ENCODE measurements at regions not wholly inside any gene's neighbourhood (a gene's known extent, or its start where the extent isn't known, plus 50 kb on each side); places are given as distances from the start of the nearest gene placed in this dataset.
"Not testable (repeated sequence)": the region's sequence is repeated elsewhere in the genome, so short reads cannot be mapped to it uniquely, and the experiment has no call there.

- ATAC-seq (replicated peaks in 6 of 8) = no peak
- no peak overlapping the region for H3K27ac ChIP-seq
- H3K4me3 ChIP-seq = no peak overlapping the region
- 0 to 78% (median 36%) methylated on average over 1 of the region's 1 CpG; no CpG with 5 or more reads in 3 of the 10 experiments for WGBS, 10 experiments
- no peaks in the 10 kb centered on the region for H3K4me1 ChIP-seq (replicated peaks in 1 of 2)
- in situ Hi-C loops (cut with MboI; ENCODE audit: low pct_unique_long_range_greater_than_20kb in 2 of 9, low sequenced_read_pairs in 9 of 9, unreplicated experiment in 9 of 9) = no loop called here
Observed at GRCh38 chr5:92616085-92616484, 964.9 kb downstream of the NR2F1-AS1 start.

GRCh38 chr5:92613546-92613945 is 967.5 kb downstream of the NR2F1-AS1 start:
- H3K27ac ChIP-seq = no peak overlapping the region
- no peak overlapping the region for H3K4me3 ChIP-seq
- 57 to 100% (median 90%) methylated on average over 1 to 4 of the region's 4 CpGs for WGBS, 10 experiments
- no peak for ATAC-seq (replicated peaks in 6 of 8)
- in situ Hi-C loops (cut with MboI; ENCODE audit: low pct_unique_long_range_greater_than_20kb in 2 of 9, low sequenced_read_pairs in 9 of 9, unreplicated experiment in 9 of 9) = no loop called here
- H3K4me1 ChIP-seq (replicated peaks in 1 of 2) = no peaks in the 10 kb centered on the region

- H3K4me3 ChIP-seq; H3K27ac ChIP-seq; in situ Hi-C loops (cut with MboI; ENCODE audit: low pct_unique_long_range_greater_than_20kb in 2 of 9, low sequenced_read_pairs in 9 of 9, unreplicated experiment in 9 of 9); H3K4me1 ChIP-seq (replicated peaks in 1 of 2); ATAC-seq (replicated peaks in 6 of 8): not testable (repeated sequence)
Observed at GRCh38 chr5:92610435-92610834, 970.6 kb downstream of the NR2F1-AS1 start.

- Histone ChIP-seq H3K4me1 (replicated peaks in 1 of 2) (peaks cover 0 to 6% of the 10 kb centered on the region in 2 donors), H3K4me3 (no peak overlapping the region), H3K27ac (no peak overlapping the region)
- 0 to 100% (median 85%) methylated on average over 1 to 2 of the region's 2 CpGs; no CpG with 5 or more reads in 1 of the 10 experiments for WGBS, 10 experiments
- no peak for ATAC-seq (replicated peaks in 6 of 8)
- in situ Hi-C loops (cut with MboI; ENCODE audit: low pct_unique_long_range_greater_than_20kb in 2 of 9, low sequenced_read_pairs in 9 of 9, unreplicated experiment in 9 of 9) = no loop called here
Observed at GRCh38 chr5:92605591-92605990, 975.4 kb downstream of the NR2F1-AS1 start.

- H3K4me3 ChIP-seq = no peak overlapping the region
- ATAC-seq (replicated peaks in 6 of 8) = no peak
- no peak overlapping the region for H3K27ac ChIP-seq
- in situ Hi-C loops (cut with MboI; ENCODE audit: low pct_unique_long_range_greater_than_20kb in 2 of 9, low sequenced_read_pairs in 9 of 9, unreplicated experiment in 9 of 9) = no loop called here
- H3K4me1 ChIP-seq (replicated peaks in 1 of 2) = no peaks in the 10 kb centered on the region
- WGBS, 10 experiments = 43 to 100% (median 100%) methylated on average over 1 of the region's 1 CpG; no CpG with 5 or more reads in 4 of the 10 experiments
Observed at GRCh38 chr5:92599217-92599810, 981.7 kb downstream of the NR2F1-AS1 start.

GRCh38 chr5:92594031-92594430 is 987.0 kb downstream of the NR2F1-AS1 start:
- H3K4me1 ChIP-seq (replicated peaks in 1 of 2) = peaks cover under 1 to 2% of the 10 kb centered on the region in 2 donors
- no peak for ATAC-seq (replicated peaks in 6 of 8)
- H3K4me3 ChIP-seq = no peak overlapping the region
- in situ Hi-C loops (cut with MboI; ENCODE audit: low pct_unique_long_range_greater_than_20kb in 2 of 9, low sequenced_read_pairs in 9 of 9, unreplicated experiment in 9 of 9) = no loop called here
- no peak overlapping the region for H3K27ac ChIP-seq

GRCh38 chr5:92588876-92589275 is 992.1 kb downstream of the NR2F1-AS1 start:
- in situ Hi-C loops (cut with MboI; ENCODE audit: low pct_unique_long_range_greater_than_20kb in 2 of 9, low sequenced_read_pairs in 9 of 9, unreplicated experiment in 9 of 9) = no loop called here
- 0 to 83% (median 38%) methylated on average over 1 of the region's 1 CpG; no CpG with 5 or more reads in 4 of the 10 experiments for WGBS, 10 experiments
- Histone ChIP-seq H3K27ac (no peak overlapping the region), H3K4me1 (replicated peaks in 1 of 2) (peaks cover 3 to 5% of the 10 kb centered on the region in 2 donors), H3K4me3 (no peak overlapping the region)
- peak in 3 of 8 experiments; percentile 60 to 78 (median 64) for ATAC-seq (replicated peaks in 6 of 8)

- no peak overlapping the region for H3K4me3 ChIP-seq
- 33 to 100% (median 88%) methylated on average over 1 to 3 of the region's 3 CpGs; no CpG with 5 or more reads in 1 of the 10 experiments for WGBS, 10 experiments
- in situ Hi-C loops (cut with MboI; ENCODE audit: low pct_unique_long_range_greater_than_20kb in 2 of 9, low sequenced_read_pairs in 9 of 9, unreplicated experiment in 9 of 9) = no loop called here
- H3K4me1 ChIP-seq (replicated peaks in 1 of 2) = peaks cover 0 to 6% of the 10 kb centered on the region in 2 donors
- no peak overlapping the region for H3K27ac ChIP-seq
- ATAC-seq (replicated peaks in 6 of 8) = no peak
Observed at GRCh38 chr5:92581690-92582089, 999.3 kb downstream of the NR2F1-AS1 start.

- no peak overlapping the region for H3K4me3 ChIP-seq
- ATAC-seq (replicated peaks in 6 of 8) = no peak
- in situ Hi-C loops (cut with MboI; ENCODE audit: low pct_unique_long_range_greater_than_20kb in 2 of 9, low sequenced_read_pairs in 9 of 9, unreplicated experiment in 9 of 9) = no loop called here
Observed at GRCh38 chr5:92581249-92581648, 999.8 kb downstream of the NR2F1-AS1 start.

GRCh38 chr5:92580814-92581213 is 1000.2 kb downstream of the NR2F1-AS1 start:
- ATAC-seq (replicated peaks in 6 of 8) = no peak
- 37 to 100% (median 86%) methylated on average over 1 to 2 of the region's 2 CpGs; no CpG with 5 or more reads in 3 of the 10 experiments for WGBS, 10 experiments
- H3K27ac ChIP-seq = no peak overlapping the region
- peaks cover 0 to 6% of the 10 kb centered on the region in 2 donors for H3K4me1 ChIP-seq (replicated peaks in 1 of 2)
- H3K4me3 ChIP-seq = no peak overlapping the region
- in situ Hi-C loops (cut with MboI; ENCODE audit: low pct_unique_long_range_greater_than_20kb in 2 of 9, low sequenced_read_pairs in 9 of 9, unreplicated experiment in 9 of 9) = no loop called here

More at GRCh38 chr5:92581249-92581648, 999.8 kb downstream of the NR2F1-AS1 start:
- H3K4me1 ChIP-seq (replicated peaks in 1 of 2) = peaks cover 0 to 6% of the 10 kb centered on the region in 2 donors
- no peak overlapping the region for H3K27ac ChIP-seq

GRCh38 chr5:92574023-92574422 is 1007.0 kb downstream of the NR2F1-AS1 start:
- 69 to 100% (median 92%) methylated on average over 1 to 3 of the region's 3 CpGs for WGBS, 10 experiments
- in situ Hi-C loops (cut with MboI; ENCODE audit: low pct_unique_long_range_greater_than_20kb in 2 of 9, low sequenced_read_pairs in 9 of 9, unreplicated experiment in 9 of 9) = no loop called here
- ATAC-seq (replicated peaks in 6 of 8) = no peak
- no peak overlapping the region for H3K4me3 ChIP-seq
- H3K4me1 ChIP-seq (replicated peaks in 1 of 2) = peaks cover 0 to 3% of the 10 kb centered on the region in 2 donors
- H3K27ac ChIP-seq = no peak overlapping the region

- in situ Hi-C loops (cut with MboI; ENCODE audit: low pct_unique_long_range_greater_than_20kb in 2 of 9, low sequenced_read_pairs in 9 of 9, unreplicated experiment in 9 of 9) = no loop called here
Observed at GRCh38 chr5:92568522-92568921, 1012.5 kb downstream of the NR2F1-AS1 start.

GRCh38 chr5:92567831-92568450 is 1013.1 kb downstream of the NR2F1-AS1 start:
- in situ Hi-C loops (cut with MboI; ENCODE audit: low pct_unique_long_range_greater_than_20kb in 2 of 9, low sequenced_read_pairs in 9 of 9, unreplicated experiment in 9 of 9) = no loop called here
- Histone ChIP-seq H3K4me3 (no peak overlapping the region), H3K27ac (no peak overlapping the region), H3K4me1 (replicated peaks in 1 of 2) (peaks cover 1 to 3% of the 10 kb centered on the region in 2 donors)
- WGBS, 10 experiments = 65 to 100% (median 90%) methylated on average over 1 to 3 of the region's 3 CpGs; no CpG with 5 or more reads in 1 of the 10 experiments
- ATAC-seq (replicated peaks in 6 of 8) = peak in 1 of 8 experiments; percentile 48

More at GRCh38 chr5:92568522-92568921, 1012.5 kb downstream of the NR2F1-AS1 start:
- Histone ChIP-seq H3K4me1 (replicated peaks in 1 of 2) (peaks cover 0 to 2% of the 10 kb centered on the region in 2 donors), H3K4me3 (no peak overlapping the region), H3K27ac (no peak overlapping the region)
- WGBS, 10 experiments = 55 to 100% (median 95%) methylated on average over 1 to 2 of the region's 2 CpGs
- no peak for ATAC-seq (replicated peaks in 6 of 8)
